ENCODE measurements at regions not wholly inside any gene's neighbourhood (a gene's known extent, or its start where the extent isn't known, plus 50 kb on each side); places are given as distances from the start of the nearest gene placed in this dataset.

- TF ChIP-seq CTCF (IDR thresholded peaks at IDR 0.05) (no peak), POLR2A (IDR thresholded peaks at IDR 0.05) (no peak)
These were observed 115.4 kb upstream of the VRK1 start for GRCh38 chr14:96681829-96682228.

Data from body of pancreas (tissue), 4 donors.